ENCODE measurements at regions not wholly inside any gene's neighbourhood (a gene's known extent, or its start where the extent isn't known, plus 50 kb on each side); places are given as distances from the start of the nearest gene placed in this dataset.
"Not testable (repeated sequence)": the region's sequence is repeated elsewhere in the genome, so short reads cannot be mapped to it uniquely, and the experiment has no call there.

GRCh38 chr6:86730772-86731171 is 206.6 kb upstream of the HTR1E start:
- DNase-seq = not testable (repeated sequence)

GRCh38 chr6:86730216-86730615 is 207.1 kb upstream of the HTR1E start:
- no peak for DNase-seq

DNA sequence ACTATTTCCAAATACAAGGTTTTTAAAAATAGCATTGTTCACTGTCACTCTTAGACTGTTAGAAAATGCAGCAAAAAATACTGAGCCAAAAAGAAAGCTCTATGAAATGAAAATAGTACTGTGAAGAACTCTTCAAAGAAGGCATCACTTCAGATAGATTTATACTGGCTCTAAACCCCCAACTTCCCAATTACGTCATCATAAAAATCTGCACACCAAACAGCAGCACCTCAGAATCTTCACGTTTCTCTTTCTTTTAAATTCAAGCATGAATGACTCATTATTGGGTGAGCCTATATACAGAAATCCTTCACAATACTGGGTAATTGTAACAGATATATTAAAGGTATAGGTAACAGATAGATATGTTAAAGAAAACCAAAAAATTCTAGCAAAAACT is 208.4 kb upstream of the HTR1E start:
- no peak for DNase-seq

GRCh38 chr6:86724695-86725094 is 212.6 kb upstream of the HTR1E start:
- no peak for DNase-seq

DNA sequence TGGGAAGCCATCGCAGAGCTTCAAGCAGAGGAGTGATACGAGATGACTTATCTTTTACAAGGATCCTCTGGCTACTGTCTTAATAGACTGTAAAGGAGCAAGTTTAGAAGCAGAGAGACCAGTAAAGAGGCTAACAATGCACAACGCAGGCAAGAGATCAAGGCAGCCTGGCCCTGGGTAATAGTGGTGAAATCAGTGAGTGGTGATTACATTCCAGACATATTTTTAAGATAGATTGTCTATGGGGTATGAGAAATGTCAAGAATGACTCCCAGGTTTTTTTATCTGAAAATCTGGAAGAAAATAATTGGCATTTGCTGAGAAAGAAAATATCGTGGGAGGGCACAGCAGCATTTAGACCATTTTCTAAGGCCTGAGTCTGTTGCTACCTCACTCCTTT is 213.6 kb upstream of the HTR1E start:
- DNase-seq = no peak

DNA sequence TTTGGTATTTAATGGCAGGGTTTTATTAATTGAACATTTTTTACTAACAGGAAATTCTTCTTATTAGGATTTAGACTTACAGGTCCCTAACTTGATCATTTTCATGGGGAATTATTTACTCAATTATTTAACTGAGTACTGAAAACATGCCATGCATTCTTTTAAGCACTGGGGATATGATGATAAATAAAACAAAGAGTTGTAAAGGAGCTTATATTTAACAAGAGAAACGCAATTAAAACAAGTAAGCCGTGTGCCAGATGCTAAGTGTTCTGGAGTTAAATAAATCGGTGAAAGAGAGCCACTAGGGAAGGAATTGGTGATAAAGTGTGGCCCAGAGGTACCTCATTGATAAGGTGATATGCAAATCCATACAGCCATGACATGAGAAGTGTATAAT is 214.2 kb upstream of the HTR1E start:
- no peak for DNase-seq

- no peak for DNase-seq
Observed at GRCh38 chr6:86722131-86722530, 215.2 kb upstream of the HTR1E start.

DNA sequence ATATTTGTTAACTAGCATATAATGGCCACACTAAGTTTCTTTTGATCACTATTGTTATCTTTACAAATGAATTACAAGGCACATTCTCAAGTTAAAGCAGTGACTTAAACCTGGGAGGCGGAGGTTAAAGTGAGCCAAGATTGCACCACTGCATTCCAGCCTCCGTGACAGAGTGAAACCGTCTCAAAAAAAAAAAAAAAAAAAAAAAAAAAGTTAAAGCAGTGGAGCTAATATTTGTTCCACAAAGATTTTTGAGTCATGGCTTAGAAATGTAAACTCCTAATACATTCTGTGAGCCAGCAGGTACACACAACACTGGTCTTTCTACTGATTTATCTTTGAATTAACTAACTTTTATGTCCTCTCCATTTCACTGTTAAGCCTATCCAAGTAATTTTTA is 221.7 kb upstream of the HTR1E start:
- DNase-seq = no peak

- no peak for DNase-seq
Observed at GRCh38 chr6:86712039-86712438, 225.3 kb upstream of the HTR1E start.

- DNase-seq = no peak
Observed at GRCh38 chr6:86707545-86708120, 229.7 kb upstream of the HTR1E start.

DNA sequence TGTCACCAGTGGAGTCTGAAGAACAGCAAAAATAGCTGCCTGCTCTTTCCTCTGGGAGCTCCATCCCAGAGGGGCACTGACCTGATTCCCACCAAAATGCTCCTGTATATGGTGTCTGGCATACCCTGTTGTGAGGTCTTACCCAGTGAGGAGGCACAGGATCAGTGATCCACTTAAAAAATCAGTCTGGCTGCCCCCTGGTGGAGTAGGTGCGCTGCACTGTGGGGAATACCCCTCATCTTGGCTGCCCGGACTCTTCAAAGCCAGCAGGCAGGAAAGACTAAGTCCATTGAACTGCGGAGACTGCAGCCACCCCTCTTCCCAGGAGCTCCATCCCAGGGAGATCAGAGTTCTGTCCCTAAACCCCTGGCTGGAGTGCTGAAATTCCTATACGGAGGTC is 230.9 kb upstream of the HTR1E start:
- DNase-seq = no peak

DNA sequence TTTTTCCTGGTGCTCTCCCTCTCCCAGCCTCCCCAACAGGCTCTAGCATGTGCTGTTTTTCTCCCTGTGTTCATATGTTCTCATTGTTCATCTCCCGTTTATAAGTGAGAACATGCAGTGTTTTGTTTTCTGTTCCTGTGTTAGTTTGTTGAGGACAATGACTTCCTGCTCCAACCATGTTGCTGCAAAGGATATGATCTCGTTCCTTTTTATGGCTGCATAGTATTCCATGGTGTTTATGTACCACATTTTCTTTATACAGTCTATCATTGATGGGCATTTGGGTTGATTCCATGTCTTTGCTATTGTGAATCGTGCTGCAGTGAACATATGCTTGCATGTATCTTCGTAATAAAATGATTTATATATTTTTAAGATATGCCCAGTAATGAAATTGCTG is 236.1 kb upstream of the HTR1E start:
- not testable (repeated sequence) for DNase-seq

DNA sequence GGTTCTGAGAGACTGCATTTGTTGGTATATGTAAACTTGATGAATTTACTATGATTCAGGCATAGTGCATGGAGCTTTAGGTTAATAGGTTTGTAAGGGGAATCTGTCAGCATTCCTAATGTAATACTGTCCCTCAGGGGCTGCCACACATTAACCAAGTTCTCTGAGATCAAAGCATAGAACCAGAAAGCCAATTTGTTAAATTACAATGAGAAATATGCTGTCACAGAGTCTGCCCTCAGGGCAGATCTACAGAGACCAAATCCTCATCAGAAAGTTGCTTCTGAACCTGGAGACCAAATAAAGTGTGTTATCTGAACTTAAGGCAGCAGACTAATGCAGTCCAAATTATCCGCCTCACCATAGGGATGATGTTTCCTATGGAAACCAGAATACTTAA is 250.8 kb upstream of the HTR1E start:
- DNase-seq = no peak

- DNase-seq = no peak
Observed at GRCh38 chr6:86685230-86685797, 252.0 kb upstream of the HTR1E start.

GRCh38 chr6:86683132-86683908 is 254.0 kb upstream of the HTR1E start:
- no peak for DNase-seq

DNA sequence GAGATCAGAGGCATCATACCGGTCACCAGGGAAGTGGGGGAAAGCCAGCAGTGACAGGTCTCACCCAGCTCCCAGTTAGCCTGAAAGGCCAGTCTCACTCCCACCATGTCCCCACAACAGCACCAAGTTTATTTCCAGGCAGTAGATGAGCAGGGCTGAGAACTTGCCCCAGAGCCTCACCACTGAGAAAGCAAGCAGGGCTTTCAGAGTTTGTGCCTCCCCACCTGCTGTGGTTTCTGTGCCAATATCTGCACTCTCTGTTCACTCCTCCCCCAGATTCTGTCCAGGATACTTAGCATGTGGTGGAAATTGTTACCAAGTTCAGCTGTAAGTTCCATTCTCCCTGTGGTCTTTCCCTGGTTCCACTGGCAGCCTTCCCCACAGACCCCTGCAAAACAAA is 255.0 kb upstream of the HTR1E start:
- DNase-seq = no peak

DNA sequence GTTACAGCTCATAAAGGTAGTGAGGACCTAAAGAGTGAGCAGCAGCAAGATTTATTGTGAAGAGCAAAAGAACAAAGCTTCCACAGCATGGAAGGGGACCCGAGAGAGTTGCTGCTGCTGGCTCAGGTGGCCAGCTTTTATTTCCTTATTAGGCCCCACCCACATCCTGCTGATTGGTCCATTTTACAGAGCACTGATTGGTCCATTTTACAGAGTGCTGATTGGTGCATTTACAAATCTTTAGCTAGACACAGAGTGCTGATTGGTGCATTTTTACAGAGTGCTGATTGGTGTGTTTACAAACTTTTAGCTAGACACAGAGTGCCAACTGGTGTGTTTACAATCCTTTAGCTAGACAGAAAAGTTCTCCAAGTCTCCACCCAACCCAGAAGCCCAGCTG is 256.2 kb upstream of the HTR1E start:
- DNase-seq = not testable (repeated sequence)

DNA sequence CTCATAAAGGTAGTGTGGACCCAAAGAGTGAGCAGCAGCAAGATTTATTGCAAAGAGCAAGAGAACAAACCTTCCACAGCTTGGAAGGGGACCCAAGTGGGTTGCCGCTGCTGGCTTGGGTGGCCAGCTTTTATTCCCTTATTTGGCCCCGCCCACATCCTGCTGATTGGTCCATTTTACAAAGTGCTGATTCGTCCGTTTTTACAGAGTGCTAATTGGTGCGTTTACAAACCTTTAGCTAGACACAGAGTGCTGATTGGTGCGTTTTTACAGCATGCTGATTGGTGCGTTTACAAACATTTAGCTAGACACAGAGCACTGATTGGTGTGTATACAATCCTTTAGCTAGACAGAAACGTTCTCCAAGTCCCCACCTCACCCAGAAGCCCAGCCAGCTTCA is 265.2 kb upstream of the HTR1E start:
- DNase-seq = not testable (repeated sequence)

GRCh38 chr6:86657192-86657591 is 280.1 kb upstream of the HTR1E start:
- no peak for DNase-seq

GRCh38 chr6:86629123-86629522 is 308.2 kb upstream of the HTR1E start:
- no peak for DNase-seq

DNA sequence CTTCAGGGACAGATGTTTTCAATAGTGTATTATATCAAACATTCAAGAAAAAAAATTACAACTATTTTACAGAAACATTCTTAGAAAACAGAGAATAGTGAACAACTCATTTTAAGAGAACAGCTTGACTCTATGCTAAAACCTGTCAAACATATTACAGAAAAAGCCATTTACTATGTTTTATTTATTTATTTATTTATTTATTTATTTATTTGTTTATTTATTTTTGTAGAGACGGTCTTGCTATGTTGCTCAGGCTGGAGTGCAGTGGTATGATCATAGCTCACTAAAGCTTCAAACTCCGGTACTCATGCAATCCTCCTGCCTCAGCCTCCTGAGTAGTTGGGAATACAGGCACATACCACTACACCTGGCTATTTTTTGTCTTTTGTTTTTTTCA is 317.9 kb upstream of the HTR1E start:
- no peak for DNase-seq

- DNase-seq = no peak
Observed at GRCh38 chr6:86615299-86615698, 322.0 kb upstream of the HTR1E start.

DNA sequence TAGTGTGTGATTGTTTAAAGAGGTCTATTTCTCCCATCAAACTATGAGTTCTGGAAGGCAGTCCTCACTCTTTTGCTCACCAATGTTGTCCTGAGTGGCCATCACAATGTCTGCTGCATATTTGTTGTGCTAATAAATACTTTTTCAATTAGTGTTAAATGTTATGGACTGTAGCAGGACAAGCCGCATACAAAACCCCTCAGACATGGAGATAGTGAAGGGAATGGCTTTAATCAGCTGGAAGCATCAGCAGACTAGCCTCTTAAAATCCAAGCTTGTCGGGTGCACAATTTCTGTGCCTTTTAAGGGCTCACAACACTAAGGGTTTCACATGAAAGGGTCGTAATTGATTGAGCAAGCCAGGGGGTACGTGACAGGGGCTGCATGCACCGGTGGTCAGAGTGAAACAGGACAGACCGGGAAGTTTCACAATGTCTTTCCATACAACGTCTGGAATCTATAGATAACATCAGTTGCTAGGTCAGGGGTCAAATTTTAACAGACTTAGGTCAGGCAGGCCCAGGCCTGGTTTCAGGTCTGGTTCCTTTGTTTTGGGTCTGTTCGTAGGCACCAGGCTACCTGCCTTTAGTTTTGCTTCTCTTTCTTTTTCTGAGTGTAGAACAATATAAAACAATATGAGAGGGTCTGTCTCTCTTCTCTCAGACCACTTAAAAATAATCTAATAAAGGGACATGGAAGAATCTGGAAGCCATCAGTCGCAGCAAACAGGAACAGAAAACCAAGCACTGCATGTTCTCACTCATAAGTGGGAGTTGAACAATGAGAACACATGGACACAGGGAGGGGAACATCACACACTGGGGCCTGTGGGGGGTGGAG is 327.6 kb upstream of the HTR1E start:
- no peak for DNase-seq

- not testable (repeated sequence) for DNase-seq
Observed at GRCh38 chr6:86603364-86603763, 334.0 kb upstream of the HTR1E start.

All from NCI-H446 (cell line).